Mucosa of descending colon (tissue), 3 donors: ENCODE measurements at regions not wholly inside any gene's neighbourhood (a gene's known extent, or its start where the extent isn't known, plus 50 kb on each side); places are given as distances from the start of the nearest gene placed in this dataset.
"Not testable (repeated sequence)": the region's sequence is repeated elsewhere in the genome, so short reads cannot be mapped to it uniquely, and the experiment has no call there.

ENCODE experiments used
- ATAC-seq: fragments of 200-7000 bp; cut with Tn5 transposase; one replicate; pipeline ENCODE4 v1.9.1; 2020; ENCODE audit warnings: mild to moderate bottlenecking, moderate library complexity
- DNase-seq, 3 donors: peaks; one replicate each; pipeline ENCODE4 v3.0.0-alpha.2; 2020
- H3K36me3 ChIP-seq: fragments of 200-600 bp; one replicate; pipeline ENCODE4 v1.8.0; 2021; ENCODE audit warnings: low read depth, mild to moderate bottlenecking
- H3K4me1 ChIP-seq: fragments of 200-600 bp; one replicate; pipeline ENCODE4 v1.8.0; 2021; ENCODE audit warnings: low read depth, mild to moderate bottlenecking
- H3K4me3 ChIP-seq: fragments of 200-600 bp; one replicate; pipeline ENCODE4 v1.8.0; 2021; ENCODE audit warnings: mild to moderate bottlenecking
- H3K9me3 ChIP-seq: fragments of 200-600 bp; one replicate; pipeline ENCODE4 v1.8.0; 2021; ENCODE audit warnings: mild to moderate bottlenecking
- intact Hi-C, 2 donors: fragments of 100-400 bp; cut with DNase I in 1 of 2; cut with micrococcal nuclease in 1 of 2; formaldehyde crosslinking; loops; one replicate each; pipeline versions ENCODE4 v1.11.0 to v1.11.1; 2022; cut with DNase I, micrococcal nuclease
- TF ChIP-seq, protein P1 (sequence below): fragments of 200-600 bp; IDR thresholded peaks from one replicate; pipeline ENCODE4 v1.8.0; 2022; ENCODE audit warnings: antibody characterized with exemption, mild to moderate bottlenecking
- donor health status: DM: no; HTN: no; CAD: no; lungs with moderate emphysema.
- donor health status: DM: no; HTN: no; CAD: no.
- donor health status: DM: no; HTN: yes; CAD: no.

DNA sequence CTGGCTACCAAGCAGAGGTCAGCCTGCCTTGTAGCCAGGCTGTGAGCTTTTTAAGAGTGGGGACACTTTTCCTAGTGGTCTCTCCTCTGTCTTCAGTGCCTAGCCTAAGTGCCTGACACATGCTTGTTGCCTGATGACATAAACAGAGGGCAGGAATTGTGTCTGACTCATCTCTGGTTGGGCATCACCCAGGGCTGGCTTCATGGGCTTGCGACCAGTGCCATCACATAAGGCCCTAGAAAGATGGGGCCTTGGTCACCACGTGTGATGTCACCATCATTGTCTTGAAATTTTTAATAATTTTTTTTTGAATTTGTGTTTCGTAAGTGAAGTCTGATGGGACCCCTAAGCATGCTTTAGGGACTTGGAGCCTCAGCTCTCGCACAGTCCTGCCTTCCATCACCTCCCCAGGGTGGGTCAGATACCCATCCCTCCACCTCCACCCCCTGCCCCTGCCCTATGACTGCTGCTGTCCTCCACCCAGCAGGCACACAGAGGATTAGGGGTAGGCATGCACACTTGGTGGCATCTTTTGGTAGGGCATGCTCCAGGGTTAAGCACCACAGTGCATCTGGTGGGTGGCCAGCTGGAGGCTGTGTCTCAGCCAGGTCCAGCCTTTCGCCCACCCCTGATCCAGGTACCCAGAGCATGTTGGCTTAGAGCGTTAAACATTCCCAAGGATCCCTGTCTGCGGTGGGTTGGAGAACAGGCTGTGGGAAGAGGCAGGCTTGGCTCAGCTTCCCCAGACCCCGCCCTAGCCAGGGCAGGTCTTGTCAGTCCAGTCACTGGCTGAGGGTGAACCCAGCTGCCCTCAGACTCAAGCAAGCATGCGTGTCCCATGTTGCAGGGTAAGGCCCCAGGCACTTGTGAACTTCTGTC, 80.1 kb upstream of the SH3PXD2B start:
- peak; percentile 85 for ATAC-seq
- TF ChIP-seq, protein P1, sequence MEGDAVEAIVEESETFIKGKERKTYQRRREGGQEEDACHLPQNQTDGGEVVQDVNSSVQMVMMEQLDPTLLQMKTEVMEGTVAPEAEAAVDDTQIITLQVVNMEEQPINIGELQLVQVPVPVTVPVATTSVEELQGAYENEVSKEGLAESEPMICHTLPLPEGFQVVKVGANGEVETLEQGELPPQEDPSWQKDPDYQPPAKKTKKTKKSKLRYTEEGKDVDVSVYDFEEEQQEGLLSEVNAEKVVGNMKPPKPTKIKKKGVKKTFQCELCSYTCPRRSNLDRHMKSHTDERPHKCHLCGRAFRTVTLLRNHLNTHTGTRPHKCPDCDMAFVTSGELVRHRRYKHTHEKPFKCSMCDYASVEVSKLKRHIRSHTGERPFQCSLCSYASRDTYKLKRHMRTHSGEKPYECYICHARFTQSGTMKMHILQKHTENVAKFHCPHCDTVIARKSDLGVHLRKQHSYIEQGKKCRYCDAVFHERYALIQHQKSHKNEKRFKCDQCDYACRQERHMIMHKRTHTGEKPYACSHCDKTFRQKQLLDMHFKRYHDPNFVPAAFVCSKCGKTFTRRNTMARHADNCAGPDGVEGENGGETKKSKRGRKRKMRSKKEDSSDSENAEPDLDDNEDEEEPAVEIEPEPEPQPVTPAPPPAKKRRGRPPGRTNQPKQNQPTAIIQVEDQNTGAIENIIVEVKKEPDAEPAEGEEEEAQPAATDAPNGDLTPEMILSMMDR: no peak
- intact Hi-C loops: no loop called here

DNA sequence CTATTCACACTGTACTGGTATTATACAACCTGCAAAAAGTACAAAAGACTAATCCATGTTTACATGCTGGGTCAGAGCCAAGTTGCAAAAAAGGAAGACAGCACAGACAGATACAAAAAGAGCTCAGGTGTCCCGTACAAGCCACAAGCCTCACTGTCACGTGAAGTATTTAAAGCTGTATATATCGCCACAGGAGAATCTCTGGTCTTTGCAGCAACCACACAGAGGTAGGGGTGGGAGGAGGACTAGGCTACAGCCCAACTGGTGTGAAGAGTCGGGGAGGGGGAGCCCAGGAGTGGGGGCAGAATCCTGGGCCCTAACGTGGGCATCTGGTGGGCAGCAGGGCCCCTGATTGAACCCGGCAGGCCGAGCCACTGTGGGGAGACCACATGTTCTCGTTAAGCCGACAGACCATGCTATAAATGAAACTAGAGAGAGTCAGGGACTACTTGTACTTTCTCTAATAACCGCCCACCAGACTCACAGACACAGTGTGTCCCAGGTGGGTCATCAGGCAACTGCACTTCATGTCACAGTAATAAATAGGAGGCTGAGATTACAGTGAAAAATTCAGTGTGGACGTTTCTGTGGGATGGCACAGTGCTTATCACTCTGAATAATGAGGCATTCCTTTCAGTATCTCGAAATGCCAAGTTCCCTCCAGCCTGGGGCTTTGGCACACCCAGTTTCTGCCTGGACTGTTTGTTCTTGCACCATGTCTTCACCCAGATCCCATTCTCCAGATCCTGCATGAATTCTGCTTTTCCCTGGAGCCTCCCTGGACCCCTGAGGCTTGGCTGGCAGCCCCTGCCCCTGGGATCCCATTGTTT, 79.3 kb upstream of the SH3PXD2B start:
- Histone ChIP-seq H3K4me3 (no peak overlapping the region), H3K9me3 (no peaks in the 10 kb centered on the region), H3K36me3 (no peaks in the 10 kb centered on the region), H3K4me1 (peaks cover 18% of the 10 kb centered on the region)
- intact Hi-C loops: no loop called here
- ATAC-seq: peak; percentile 46
- TF ChIP-seq, protein P1: no peak
- DNase-seq: peak in 1 of 3 donors; percentile 37

More for the DNA sequence above, 80.1 kb upstream of the SH3PXD2B start:
- Histone ChIP-seq H3K4me3 (no peak overlapping the region), H3K4me1 (peaks cover 18% of the 10 kb centered on the region), H3K9me3 (no peaks in the 10 kb centered on the region), H3K36me3 (no peaks in the 10 kb centered on the region)
- DNase-seq: peak; percentile 61 to 62 (median 61)

DNA sequence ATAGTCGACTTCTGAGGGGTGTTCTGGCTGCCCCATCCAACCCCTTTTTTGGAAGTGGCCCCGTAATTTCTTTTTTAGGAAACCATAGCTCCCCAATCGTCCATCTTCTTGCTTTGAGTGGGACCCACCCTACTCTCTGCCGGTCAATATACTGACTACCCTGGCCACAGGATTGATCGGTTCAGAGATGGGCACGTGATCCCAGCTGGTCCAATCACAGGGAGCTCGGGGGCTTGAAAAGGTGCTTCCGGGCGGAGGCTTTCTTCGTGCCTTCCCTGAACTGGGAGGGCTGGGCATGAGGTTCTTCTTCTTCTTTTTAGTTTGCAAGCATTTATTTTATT, 78.7 kb upstream of the SH3PXD2B start:
- TF ChIP-seq, protein P1: no peak
- DNase-seq (no peak), ATAC-seq (peak; percentile 39)
- H3K4me3 ChIP-seq: no peak overlapping the region
- no peaks in the 10 kb centered on the region for H3K9me3 ChIP-seq
- peaks cover 18% of the 10 kb centered on the region for H3K4me1 ChIP-seq
- H3K36me3 ChIP-seq: no peaks in the 10 kb centered on the region
- intact Hi-C loops: no loop called here

DNA sequence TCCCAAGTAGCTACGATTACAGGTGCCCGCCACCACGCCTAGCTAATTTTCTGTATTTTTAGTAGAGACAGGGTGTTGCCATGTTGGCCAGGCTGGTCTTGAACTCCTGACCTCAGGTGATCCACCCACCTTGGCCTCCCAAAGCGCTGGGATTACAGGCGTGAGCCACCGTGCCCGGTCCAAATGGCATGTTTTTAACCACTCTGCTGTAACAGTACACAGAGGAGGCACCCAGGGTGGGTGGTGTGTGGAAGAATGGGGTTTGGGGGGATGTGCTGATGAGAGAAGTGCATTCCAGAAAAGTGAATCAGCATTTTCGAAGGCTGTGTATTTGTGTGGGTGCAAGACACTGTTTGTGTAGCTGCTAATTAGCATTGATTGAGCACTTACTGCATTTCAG, 78.1 kb upstream of the SH3PXD2B start:
- H3K9me3 ChIP-seq, H3K4me3 ChIP-seq, DNase-seq, intact Hi-C loops, H3K36me3 ChIP-seq, ATAC-seq: not testable (repeated sequence)
- peaks cover 18% of the 10 kb centered on the region for H3K4me1 ChIP-seq

DNA sequence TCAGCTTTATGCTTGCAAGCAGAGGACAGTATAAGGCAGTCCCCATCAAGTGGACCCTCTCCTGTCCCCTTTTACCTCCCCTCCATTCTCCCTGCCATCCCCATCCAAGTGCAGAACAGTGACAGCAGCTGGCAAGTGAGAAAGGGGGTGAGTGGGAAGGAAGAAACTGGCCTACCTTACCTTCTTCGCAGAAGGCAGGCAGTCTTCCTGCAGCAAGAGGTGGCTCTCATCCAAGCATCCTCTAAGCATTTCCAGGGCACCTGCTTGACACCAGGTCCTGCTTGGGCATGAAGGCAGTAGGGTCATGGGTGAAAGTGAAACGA, 77.3 kb upstream of the SH3PXD2B start:
- Histone ChIP-seq H3K36me3 (no peaks in the 10 kb centered on the region), H3K9me3 (no peaks in the 10 kb centered on the region), H3K4me1 (peaks cover 18% of the 10 kb centered on the region), H3K4me3 (no peak overlapping the region)
- TF ChIP-seq, protein P1: no peak
- intact Hi-C loops: no loop called here
- no peak for DNase-seq
- ATAC-seq: no peak
